IPS-15b (cell line): ENCODE measurements at regions not wholly inside any gene's neighbourhood (a gene's known extent, or its start where the extent isn't known, plus 50 kb on each side); places are given as distances from the start of the nearest gene placed in this dataset.
"Not testable (repeated sequence)": the region's sequence is repeated elsewhere in the genome, so short reads cannot be mapped to it uniquely, and the experiment has no call there.

Experiments used
- H3K27me3 ChIP-seq: one replicate; pipeline ENCODE4 v1.6.1; 2013; ENCODE audit warnings: low read length; ENCODE audit not compliant: control insufficient read depth, insufficient read depth
- H3K36me3 ChIP-seq: one replicate; pipeline ENCODE4 v1.6.1; 2013; ENCODE audit warnings: low read length; ENCODE audit not compliant: control insufficient read depth, insufficient read depth
- H3K4me1 ChIP-seq: one replicate; pipeline ENCODE4 v1.6.1; 2013; ENCODE audit warnings: mild to moderate bottlenecking, low read length; ENCODE audit not compliant: control insufficient read depth, insufficient read depth
- H3K4me3 ChIP-seq: one replicate; pipeline ENCODE4 v1.5.1; 2013; ENCODE audit warnings: low read depth, low read length
- H3K9ac ChIP-seq: one replicate; pipeline ENCODE4 v1.6.1; 2013; ENCODE audit warnings: low read depth, mild to moderate bottlenecking, low read length
- H3K9me3 ChIP-seq: one replicate; pipeline ENCODE4 v1.6.1; 2013; ENCODE audit warnings: mild to moderate bottlenecking, low read length; ENCODE audit not compliant: control insufficient read depth, insufficient read depth

GRCh38 chr1:8135250-8135649 is 109.1 kb upstream of the ERRFI1 start:
- no peak overlapping the region for H3K4me3 ChIP-seq
- H3K9me3 ChIP-seq: no peaks in the 10 kb centered on the region
- no peaks in the 10 kb centered on the region for H3K4me1 ChIP-seq
- no peaks in the 10 kb centered on the region for H3K36me3 ChIP-seq
- no peaks in the 10 kb centered on the region for H3K27me3 ChIP-seq
- H3K9ac ChIP-seq: no peak overlapping the region

DNA sequence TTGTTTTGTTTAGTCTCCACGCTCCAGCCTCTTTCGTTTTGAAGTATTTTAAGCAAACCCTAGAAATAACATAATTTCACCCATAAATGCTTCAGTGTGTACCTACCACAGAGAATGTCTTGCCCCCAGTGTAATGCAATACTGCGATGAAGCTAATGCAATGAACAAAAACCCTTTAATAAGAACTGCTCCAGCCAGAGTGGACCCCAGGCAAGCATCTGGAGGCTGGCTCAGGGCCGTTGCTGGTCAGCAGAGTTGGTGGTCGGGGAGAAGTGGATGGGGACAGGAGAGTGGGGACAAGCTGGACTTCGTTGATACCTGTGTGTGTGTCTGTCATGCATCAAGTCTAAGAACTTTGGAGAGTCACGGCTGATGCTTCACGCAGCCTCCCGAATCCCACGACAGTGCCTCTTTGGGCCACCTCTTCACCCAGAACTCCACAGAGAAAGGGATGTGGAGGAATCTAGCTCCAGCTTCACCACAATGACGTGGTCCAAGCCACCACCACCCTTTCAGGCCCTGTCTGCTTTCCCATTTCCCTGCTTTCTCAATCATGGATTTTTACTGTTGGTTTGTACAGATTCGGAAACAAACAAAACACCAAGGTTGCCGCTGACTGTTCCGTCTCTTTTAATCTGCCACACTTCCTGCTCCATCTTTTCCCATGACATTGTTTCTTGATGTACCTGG is 108.6 kb upstream of the ERRFI1 start:
- H3K9ac ChIP-seq: no peak overlapping the region

DNA sequence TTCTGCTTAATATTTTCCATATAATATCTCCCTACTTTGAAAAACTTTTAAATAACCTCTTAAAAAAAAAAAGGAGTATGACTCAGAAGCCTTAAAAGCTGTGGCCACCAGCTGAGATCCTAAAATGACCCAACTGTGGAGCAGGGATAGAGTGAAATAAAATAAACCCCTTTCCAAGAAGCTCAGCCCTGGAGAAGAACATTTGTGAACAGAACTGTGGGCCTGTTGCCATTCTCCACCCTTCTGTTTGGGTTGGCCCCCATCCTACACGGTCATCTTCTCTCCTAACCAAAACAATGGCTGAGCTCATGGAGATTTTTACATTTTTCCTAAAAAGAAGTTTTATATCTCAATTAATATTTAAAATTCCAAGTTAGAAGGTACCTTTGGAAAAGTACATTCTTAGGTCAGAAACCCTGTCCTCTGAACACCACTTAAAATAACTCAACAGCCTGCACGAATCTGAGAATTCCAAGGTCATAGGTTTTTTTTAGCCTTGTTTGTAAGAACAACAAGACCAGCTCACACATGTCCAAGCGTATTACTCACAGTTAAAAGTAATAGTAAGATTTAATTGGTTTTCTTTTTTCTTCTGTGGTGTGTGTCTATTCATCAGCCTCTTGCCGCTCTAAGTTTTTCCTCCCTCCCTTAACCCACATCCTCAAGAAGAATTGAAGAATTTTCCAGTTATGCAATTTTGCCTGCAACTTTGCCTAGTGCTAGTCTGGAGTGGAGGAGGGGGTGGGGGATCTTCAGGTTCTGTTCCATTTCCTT is 107.7 kb upstream of the ERRFI1 start:
- H3K4me1 ChIP-seq: no peaks in the 10 kb centered on the region
- no peak overlapping the region for H3K9ac ChIP-seq

More for the DNA sequence above, 108.6 kb upstream of the ERRFI1 start:
- no peak overlapping the region for H3K4me3 ChIP-seq
- no peaks in the 10 kb centered on the region for H3K9me3 ChIP-seq
- no peaks in the 10 kb centered on the region for H3K27me3 ChIP-seq
- H3K36me3 ChIP-seq: no peaks in the 10 kb centered on the region
- no peaks in the 10 kb centered on the region for H3K4me1 ChIP-seq

DNA sequence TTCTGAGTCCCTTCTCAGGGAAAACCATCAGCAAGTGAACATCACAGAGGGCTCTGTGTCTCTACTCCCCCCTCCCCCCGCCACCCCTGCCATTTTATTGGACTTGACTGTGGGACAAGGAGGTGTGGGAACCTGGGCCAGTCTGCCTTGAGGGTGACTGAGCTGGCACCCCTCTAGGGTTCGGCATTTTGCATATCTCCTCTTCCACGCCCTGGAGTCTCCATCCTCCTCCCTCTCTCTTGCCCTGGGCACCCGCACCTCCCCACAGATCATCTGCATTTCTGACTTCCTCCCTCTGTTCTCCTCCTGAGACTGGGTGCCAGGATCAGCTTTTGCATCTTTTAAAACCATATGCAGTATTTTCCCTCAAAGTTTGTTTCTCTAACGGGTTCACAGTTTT is 107.1 kb upstream of the ERRFI1 start:
- no peaks in the 10 kb centered on the region for H3K36me3 ChIP-seq
- H3K4me1 ChIP-seq: no peaks in the 10 kb centered on the region
- H3K9me3 ChIP-seq: no peaks in the 10 kb centered on the region
- no peak overlapping the region for H3K9ac ChIP-seq
- no peak overlapping the region for H3K4me3 ChIP-seq
- H3K27me3 ChIP-seq: no peaks in the 10 kb centered on the region

More for the DNA sequence above, 107.7 kb upstream of the ERRFI1 start:
- no peaks in the 10 kb centered on the region for H3K27me3 ChIP-seq
- H3K36me3 ChIP-seq: no peaks in the 10 kb centered on the region
- H3K4me3 ChIP-seq: no peak overlapping the region
- H3K9me3 ChIP-seq: no peaks in the 10 kb centered on the region

- no peaks in the 10 kb centered on the region for H3K4me1 ChIP-seq
- H3K9me3 ChIP-seq: peaks cover 4% of the 10 kb centered on the region
- no peak overlapping the region for H3K9ac ChIP-seq
- no peaks in the 10 kb centered on the region for H3K27me3 ChIP-seq
- H3K4me3 ChIP-seq: no peak overlapping the region
- no peaks in the 10 kb centered on the region for H3K36me3 ChIP-seq
These were observed 101.1 kb upstream of the ERRFI1 start for GRCh38 chr1:8127171-8127641.

GRCh38 chr1:8122477-8123407 is 96.6 kb upstream of the ERRFI1 start:
- H3K36me3 ChIP-seq: no peaks in the 10 kb centered on the region
- H3K4me1 ChIP-seq: peaks cover 4% of the 10 kb centered on the region
- no peak overlapping the region for H3K4me3 ChIP-seq
- H3K9me3 ChIP-seq: peaks cover 4% of the 10 kb centered on the region
- no peak overlapping the region for H3K9ac ChIP-seq
- H3K27me3 ChIP-seq: no peaks in the 10 kb centered on the region

GRCh38 chr1:8122160-8122476 is 96.0 kb upstream of the ERRFI1 start:
- Histone ChIP-seq H3K4me1 (peaks cover 4% of the 10 kb centered on the region), H3K9ac (no peak overlapping the region), H3K36me3 (no peaks in the 10 kb centered on the region), H3K9me3 (peaks cover 4% of the 10 kb centered on the region), H3K4me3 (no peak overlapping the region), H3K27me3 (no peaks in the 10 kb centered on the region)

DNA sequence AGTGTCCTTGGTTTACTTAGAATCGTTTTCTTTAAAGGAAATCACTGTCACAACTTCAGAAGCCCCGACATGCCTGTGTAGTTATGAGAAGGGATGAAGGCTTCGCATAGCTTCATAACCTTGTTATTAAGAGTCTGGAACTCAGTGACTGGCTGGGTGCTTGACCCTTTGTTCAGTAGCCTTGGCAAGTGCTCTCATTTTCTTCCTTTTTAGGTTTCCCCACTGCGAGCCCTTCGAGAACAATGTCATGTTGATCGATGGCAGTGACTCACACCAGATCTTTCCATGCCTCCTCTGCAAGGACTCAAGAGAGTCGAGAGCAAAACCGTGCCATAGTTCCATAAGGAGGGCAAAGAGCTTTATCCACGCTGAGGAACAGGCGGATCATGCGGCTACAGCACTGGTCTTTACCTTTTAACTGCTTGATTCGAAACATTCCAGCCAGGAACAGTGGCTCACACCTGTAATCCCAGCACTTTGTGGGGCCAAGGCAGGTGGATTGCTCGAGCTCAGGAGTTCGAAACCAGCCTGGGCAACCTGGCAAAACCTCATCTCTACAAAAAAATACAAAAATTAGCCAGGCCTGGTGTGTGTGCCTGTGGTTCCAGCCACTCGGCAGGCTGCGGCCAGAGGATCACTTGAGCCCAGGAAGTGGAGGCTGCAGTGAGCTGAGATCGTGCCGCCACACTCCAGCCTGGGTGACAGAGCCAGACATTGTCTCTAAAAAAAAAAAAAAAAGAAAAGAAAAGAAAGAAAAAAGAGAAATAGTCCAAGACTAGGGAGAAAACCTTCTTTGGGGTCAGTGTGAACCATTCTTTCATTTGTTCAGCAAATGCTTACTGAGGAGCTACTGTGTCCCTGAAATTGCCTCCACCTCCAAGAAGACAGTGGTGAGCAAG is 95.4 kb upstream of the ERRFI1 start:
- H3K27me3 ChIP-seq: no peaks in the 10 kb centered on the region
- peaks cover 4% of the 10 kb centered on the region for H3K9me3 ChIP-seq
- H3K4me3 ChIP-seq: no peak overlapping the region
- peaks cover 4% of the 10 kb centered on the region for H3K4me1 ChIP-seq
- no peaks in the 10 kb centered on the region for H3K36me3 ChIP-seq
- no peak overlapping the region for H3K9ac ChIP-seq

GRCh38 chr1:8120693-8121260 is 94.7 kb upstream of the ERRFI1 start:
- Histone ChIP-seq H3K4me1 (peaks cover 4% of the 10 kb centered on the region), H3K9ac (no peak overlapping the region), H3K36me3 (no peaks in the 10 kb centered on the region), H3K4me3 (no peak overlapping the region), H3K27me3 (no peaks in the 10 kb centered on the region), H3K9me3 (peaks cover 4% of the 10 kb centered on the region)

DNA sequence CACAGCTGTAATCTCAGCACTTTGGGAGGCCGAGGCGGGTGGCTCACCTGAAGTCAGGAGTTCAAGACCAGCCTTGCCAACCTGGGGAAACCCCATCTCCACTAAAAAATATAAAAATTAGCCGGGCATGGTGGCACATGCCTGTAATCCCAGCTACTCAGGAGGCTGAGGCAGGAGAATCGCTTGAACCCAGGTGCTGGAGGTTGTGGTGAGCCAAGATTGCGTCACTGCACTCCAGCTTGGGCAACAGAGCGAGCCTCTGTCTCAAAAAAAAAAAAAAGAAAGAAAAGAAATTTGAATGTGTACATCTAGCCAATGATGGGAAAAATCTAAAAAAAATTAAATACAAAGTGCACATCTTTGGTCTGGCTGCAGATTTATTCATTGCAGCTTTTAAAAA is 92.6 kb upstream of the ERRFI1 start:
- H3K36me3 ChIP-seq, H3K9me3 ChIP-seq, H3K9ac ChIP-seq, H3K27me3 ChIP-seq, H3K4me3 ChIP-seq, H3K4me1 ChIP-seq: not testable (repeated sequence)
